ENCODE measurements at regions not wholly inside any gene's neighbourhood (a gene's known extent, or its start where the extent isn't known, plus 50 kb on each side); places are given as distances from the start of the nearest gene placed in this dataset.

GRCh38 chr6:170042596-170043118, 248.2 kb downstream of the DLL1 start:
- Histone ChIP-seq H3K4me1 (replicated peaks in 1 of 4; ENCODE audit: control insufficient read depth in 3 of 4, insufficient read depth in 4 of 4, low read length in 3 of 4) (peaks cover 0 to 14% (median 7%) of the 10 kb centered on the region in 4 experiments; a peak in 5 of 7 replicates), H3K23me2 (ENCODE audit: low read depth, low read length) (no peaks in the 10 kb centered on the region), H3K36me3 (ENCODE audit: control insufficient read depth in 2 of 4, insufficient read depth in 4 of 4, low read length in 3 of 4) (no peaks in the 10 kb centered on the region), H3K9ac (replicated peaks in 1 of 4; ENCODE audit: extremely low read depth in 1 of 4, low read depth in 3 of 4, low read length in 3 of 4) (no peak overlapping the region), H3K4me2 (ENCODE audit: insufficient read depth in 1 of 2, low read depth in 2 of 2, low read length in 2 of 2) (no peak overlapping the region), H2AFZ (ENCODE audit: low read length) (no peak overlapping the region), H3K14ac (ENCODE audit: insufficient read length) (no peak overlapping the region), H3K27me3 (replicated peaks in 1 of 4; ENCODE audit: control insufficient read depth in 3 of 4, extremely low read depth in 1 of 4, insufficient read depth in 3 of 4, low read length in 3 of 4) (no peaks in the 10 kb centered on the region), H3K18ac (ENCODE audit: extremely low read depth, low read length) (no peak overlapping the region), H2AK5ac (ENCODE audit: low read depth, low read length) (no peak overlapping the region), H2BK20ac (ENCODE audit: low read length) (0 out of 2 replicates have a peak overlapping the region, but pooled peaks have one; percentile 18), H3K9me3 (ENCODE audit: insufficient read depth in 2 of 2, low read depth in 1 of 2, low read length in 1 of 2) (no peaks in the 10 kb centered on the region), H3K27ac (ENCODE audit: low read depth, low read length) (no peak overlapping the region), H3K79me1 (ENCODE audit: low read depth, low read length) (no peaks in the 10 kb centered on the region), H2BK12ac (ENCODE audit: low read depth, low read length) (no peak overlapping the region), H4K20me1 (replicated peaks in 1 of 2; ENCODE audit: control insufficient read depth in 1 of 2, insufficient read depth in 2 of 2, low read length in 2 of 2) (no peaks in the 10 kb centered on the region), H3K4me3 (ENCODE audit: extremely low read depth in 1 of 4, insufficient read depth in 2 of 4, low read depth in 3 of 4, low read length in 4 of 4) (no peak overlapping the region), H4K5ac (ENCODE audit: insufficient read length, low read depth, low read length) (no peak overlapping the region), H2BK5ac (ENCODE audit: low read depth, low read length) (no peak overlapping the region), H4K91ac (replicated peaks; ENCODE audit: insufficient read length, low read length) (no peak overlapping the region), H3K23ac (ENCODE audit: insufficient read length) (no peak overlapping the region), H4K8ac (ENCODE audit: extremely low read depth, insufficient read depth, low read length) (no peak overlapping the region), H3K79me2 (ENCODE audit: control insufficient read depth in 1 of 2, insufficient read depth in 2 of 2, low read length in 2 of 2) (no peaks in the 10 kb centered on the region), H2BK15ac (ENCODE audit: low read length) (no peak overlapping the region), H3K56ac (replicated peaks; ENCODE audit: insufficient read length, low read depth, low read length) (no peak overlapping the region), H3K4ac (replicated peaks; ENCODE audit: insufficient read length, low read depth, low read length) (no peak overlapping the region), H2BK120ac (replicated peaks; ENCODE audit: low read depth, low read length) (no peak overlapping the region)
- CTCF ChIA-PET (ENCODE audit: partially characterized antibody): interaction anchor here (0.7 kb wide), 1 partner anchor 73 kb away, joined by 3 read pairs; no protein-coding TSS in a partner anchor
- no peak for FAIRE-seq
- POLR2A ChIA-PET (ENCODE audit: partially characterized antibody): no interaction called here
- WGBS, 2 experiments (ENCODE audit: extremely low coverage in 1 of 2, insufficient coverage in 1 of 2, insufficient read length in 1 of 2, insufficient replicate concordance in 2 of 2, low coverage in 1 of 2, low lambda C conversion rate in 2 of 2, missing lambda C conversion rate in 1 of 2): 89% methylated on average over 13 of the region's 13 CpGs; no CpG with 5 or more reads in 1 of the 2 experiments
- TF ChIP-seq CHD2 (IDR thresholded peaks at IDR 0.05; ENCODE audit: low read length) (no peak), GTF2F1 (IDR thresholded peaks at IDR 0.05; ENCODE audit: borderline replicate concordance, low read depth, low read length) (no peak), TAF7 (optimal IDR thresholded peaks at IDR 0.05; ENCODE audit: borderline replicate concordance, low read depth, low read length) (no peak), FOSL1 (IDR thresholded peaks at IDR 0.05; ENCODE audit: insufficient read depth, low read depth, low read length) (no peak), MAFK (IDR thresholded peaks at IDR 0.05; ENCODE audit: low read depth, low read length) (no peak), POLR2A (IDR thresholded peaks at IDR 0.05; ENCODE audit: control extremely low read depth in 1 of 2, low read depth in 2 of 2, low read length in 2 of 2) (no peak), TCF12 (IDR thresholded peaks at IDR 0.05; ENCODE audit: low read depth, low read length) (no peak), JUN (IDR thresholded peaks at IDR 0.05; ENCODE audit: low read depth, low read length) (no peak), SUZ12 (IDR thresholded peaks at IDR 0.05; ENCODE audit: low read length) (no peak)
- no peak for DNase-seq (ENCODE audit: low read depth in 1 of 2, low spot score in 2 of 2)

Measured in H1 (cell line).